ENCODE measurements at regions not wholly inside any gene's neighbourhood (a gene's known extent, or its start where the extent isn't known, plus 50 kb on each side); places are given as distances from the start of the nearest gene placed in this dataset.

DNA sequence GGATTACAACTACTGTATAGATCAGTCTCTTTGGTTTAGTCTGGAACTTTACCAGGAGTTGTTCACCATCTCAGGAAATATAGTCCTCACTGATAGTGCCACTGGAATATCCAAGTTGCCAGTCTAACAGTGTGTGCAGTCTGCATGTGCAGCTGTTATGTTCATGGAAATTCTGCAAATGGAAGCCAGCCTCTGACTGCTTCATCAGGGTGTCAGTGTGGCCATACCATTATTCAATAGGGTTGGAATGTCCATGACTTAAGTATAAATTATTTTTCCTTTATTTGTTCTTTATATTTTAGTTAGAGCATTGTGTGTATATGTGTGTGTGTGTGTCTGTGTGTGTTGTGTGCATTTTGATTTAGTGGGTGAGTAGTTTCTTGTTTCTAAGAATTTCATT, 51.8 kb downstream of the C11orf96 start:
- Mint-ChIP-seq H3K9me3 (no peaks in the 10 kb centered on the region), H3K4me3 (no peak overlapping the region), H3K4me1 (peaks cover 0 to 5% (median 0%) of the 10 kb centered on the region in 3 donors), H3K27me3 (peaks cover 3 to 5% of the 10 kb centered on the region in 2 donors), H3K36me3 (no peaks in the 10 kb centered on the region), H3K27ac (no peak overlapping the region)
- Histone ChIP-seq H3K27ac (ENCODE audit: low read length) (no peak overlapping the region), H3K4me3 (ENCODE audit: control insufficient read depth in 1 of 2, extremely low read depth in 1 of 2, low read length in 1 of 2) (no peak overlapping the region), H3K36me3 (ENCODE audit: control insufficient read depth in 2 of 2, extremely low read depth in 1 of 2, insufficient read depth in 1 of 2, low read length in 1 of 2) (no peaks in the 10 kb centered on the region), H3K4me1 (ENCODE audit: control insufficient read depth in 1 of 2, extremely low read depth in 1 of 2, insufficient read depth in 2 of 2, low read length in 2 of 2) (no peaks in the 10 kb centered on the region), H3K9me3 (no peaks in the 10 kb centered on the region), H3K27me3 (replicated peaks in 1 of 2; ENCODE audit: control insufficient read depth in 2 of 2, extremely low read depth in 1 of 2, insufficient read depth in 2 of 2, low read length in 1 of 2) (peaks cover 0 to 15% of the 10 kb centered on the region in 2 experiments)
- ATAC-seq (replicated peaks in 1 of 4) (no peak), DNase-seq (no peak)
- ChIA-PET CTCF (no interaction called here), POLR2A (no interaction called here)

DNA sequence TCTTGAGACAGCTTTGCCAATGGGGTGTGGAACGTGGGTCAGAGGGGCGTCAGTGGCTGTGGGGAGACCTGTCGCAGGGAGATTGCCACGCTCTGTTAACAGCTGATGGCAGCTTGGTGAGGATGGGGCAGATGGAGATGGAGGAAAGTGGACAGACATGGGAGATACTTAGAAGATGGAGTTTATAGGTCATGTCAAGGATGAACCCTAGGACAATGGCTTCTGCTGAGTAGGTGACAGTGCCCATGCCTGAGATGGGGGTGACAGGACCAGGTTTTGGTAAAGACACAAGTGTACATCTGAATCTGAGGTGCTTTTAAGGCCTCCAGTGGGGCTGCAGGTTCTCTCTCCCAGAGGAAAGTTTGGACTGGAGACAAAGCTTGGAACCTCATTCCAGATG, 51.5 kb upstream of the ACCSL start:
- CTCF ChIA-PET: interaction anchor here in 1 of 2 donors (0.6 kb wide), 1 partner anchor 495 kb away, joined by 3 read pairs; no protein-coding TSS in a partner anchor
- WGBS (ENCODE audit: insufficient coverage): 77% methylated on average over 4 of the region's 4 CpGs
- no peaks in the 10 kb centered on the region for H3K36me3 Mint-ChIP-seq
- no peak overlapping the region for H3K4me3 ChIP-seq (ENCODE audit: control insufficient read depth in 1 of 2, extremely low read depth in 1 of 2, low read length in 1 of 2)
- DNase-seq (no peak), ATAC-seq (replicated peaks in 1 of 4) (no peak)
- H3K9me3 Mint-ChIP-seq: no peaks in the 10 kb centered on the region
- H3K4me1 ChIP-seq (ENCODE audit: control insufficient read depth in 1 of 2, extremely low read depth in 1 of 2, insufficient read depth in 2 of 2, low read length in 2 of 2): no peaks in the 10 kb centered on the region
- H3K36me3 ChIP-seq (ENCODE audit: control insufficient read depth in 2 of 2, extremely low read depth in 1 of 2, insufficient read depth in 1 of 2, low read length in 1 of 2): no peaks in the 10 kb centered on the region
- H3K27ac Mint-ChIP-seq: no peak overlapping the region
- H3K4me1 Mint-ChIP-seq: peaks cover 0 to 5% (median 0%) of the 10 kb centered on the region in 3 donors
- no peak overlapping the region for H3K4me3 Mint-ChIP-seq
- peaks cover 7 to 8% of the 10 kb centered on the region in 2 donors for H3K27me3 Mint-ChIP-seq
- no peaks in the 10 kb centered on the region for H3K9me3 ChIP-seq
- no peak overlapping the region for H3K27ac ChIP-seq (ENCODE audit: low read length)
- H3K27me3 ChIP-seq (replicated peaks in 1 of 2; ENCODE audit: control insufficient read depth in 2 of 2, extremely low read depth in 1 of 2, insufficient read depth in 2 of 2, low read length in 1 of 2): peaks cover 0 to 9% of the 10 kb centered on the region in 2 experiments
- POLR2A ChIA-PET: interaction anchor here in 1 of 2 donors (0.6 kb wide), 1 partner anchor 135 kb away, joined by 3 read pairs; no protein-coding TSS in a partner anchor

DNA sequence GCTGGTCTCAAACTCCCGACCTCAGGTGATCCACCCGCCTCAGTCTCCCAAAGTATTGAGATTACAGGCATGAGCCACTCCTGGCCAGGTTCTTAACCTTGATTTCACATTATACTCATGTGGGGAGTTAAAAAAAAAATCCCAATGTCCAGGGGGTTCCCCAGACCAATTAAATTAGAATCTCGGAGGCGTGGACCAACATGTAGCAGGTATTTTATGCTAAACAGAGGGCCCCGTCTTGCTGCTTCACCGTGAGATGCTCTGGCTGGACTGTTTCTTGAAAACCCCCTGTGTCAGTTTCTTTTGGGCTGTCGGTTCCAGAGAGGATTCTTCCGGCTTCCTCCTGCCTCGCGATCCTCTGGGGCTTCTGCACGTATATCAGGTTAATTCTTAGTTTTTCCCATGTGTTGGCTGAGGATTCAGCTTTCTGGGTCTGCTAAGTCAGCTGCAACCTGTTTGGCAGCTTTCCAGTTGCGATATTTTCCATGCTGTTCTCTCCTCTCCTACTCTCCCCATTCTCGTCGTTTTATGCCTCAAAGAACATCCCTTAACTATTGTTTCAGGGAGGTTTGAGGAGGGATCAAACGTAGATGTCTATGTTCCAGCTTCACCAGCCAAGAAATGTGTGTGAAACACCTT, 50.6 kb upstream of the ACCSL start:
- Histone ChIP-seq H3K4me3 (ENCODE audit: control insufficient read depth in 1 of 2, extremely low read depth in 1 of 2, low read length in 1 of 2) (no peak overlapping the region), H3K27me3 (replicated peaks in 1 of 2; ENCODE audit: control insufficient read depth in 2 of 2, extremely low read depth in 1 of 2, insufficient read depth in 2 of 2, low read length in 1 of 2) (peaks cover 0 to 12% of the 10 kb centered on the region in 2 experiments), H3K4me1 (ENCODE audit: control insufficient read depth in 1 of 2, extremely low read depth in 1 of 2, insufficient read depth in 2 of 2, low read length in 2 of 2) (no peaks in the 10 kb centered on the region), H3K9me3 (no peaks in the 10 kb centered on the region), H3K27ac (ENCODE audit: low read length) (no peak overlapping the region), H3K36me3 (ENCODE audit: control insufficient read depth in 2 of 2, extremely low read depth in 1 of 2, insufficient read depth in 1 of 2, low read length in 1 of 2) (no peaks in the 10 kb centered on the region)
- Mint-ChIP-seq H3K27me3 (peaks cover 7 to 10% of the 10 kb centered on the region in 2 donors), H3K9me3 (no peaks in the 10 kb centered on the region), H3K36me3 (no peaks in the 10 kb centered on the region), H3K27ac (no peak overlapping the region), H3K4me3 (no peak overlapping the region), H3K4me1 (peaks cover 0 to 5% (median 0%) of the 10 kb centered on the region in 3 donors)
- DNase-seq (no peak), ATAC-seq (replicated peaks in 1 of 4) (no peak)
- POLR2A ChIA-PET: interaction anchor here in 1 of 2 donors (0.7 kb wide), 1 partner anchor 182 kb away, joined by 8 read pairs; no protein-coding TSS in a partner anchor
- 80% methylated on average over 7 of the region's 15 CpGs for WGBS (ENCODE audit: insufficient coverage)
- CTCF ChIA-PET: interaction anchor here in 1 of 2 donors (0.6 kb wide), 1 partner anchor 496 kb away, joined by 3 read pairs; no protein-coding TSS in a partner anchor

All from T-cell (primary cell).